SIG-M5 treated with dmso at 0.1 percent for 504 hours (cell line): ENCODE measurements at regions not wholly inside any gene's neighbourhood (a gene's known extent, or its start where the extent isn't known, plus 50 kb on each side); places are given as distances from the start of the nearest gene placed in this dataset.

Experiments
- DNase-seq: peaks from one replicate; lab custom pipeline; 2025; ENCODE audit not compliant: unreplicated experiment; lab: John Stamatoyannopoulos, UW

- no peak for DNase-seq
These were observed 99.7 kb upstream of the WLS start for GRCh38 chr1:68332041-68332440.

DNA sequence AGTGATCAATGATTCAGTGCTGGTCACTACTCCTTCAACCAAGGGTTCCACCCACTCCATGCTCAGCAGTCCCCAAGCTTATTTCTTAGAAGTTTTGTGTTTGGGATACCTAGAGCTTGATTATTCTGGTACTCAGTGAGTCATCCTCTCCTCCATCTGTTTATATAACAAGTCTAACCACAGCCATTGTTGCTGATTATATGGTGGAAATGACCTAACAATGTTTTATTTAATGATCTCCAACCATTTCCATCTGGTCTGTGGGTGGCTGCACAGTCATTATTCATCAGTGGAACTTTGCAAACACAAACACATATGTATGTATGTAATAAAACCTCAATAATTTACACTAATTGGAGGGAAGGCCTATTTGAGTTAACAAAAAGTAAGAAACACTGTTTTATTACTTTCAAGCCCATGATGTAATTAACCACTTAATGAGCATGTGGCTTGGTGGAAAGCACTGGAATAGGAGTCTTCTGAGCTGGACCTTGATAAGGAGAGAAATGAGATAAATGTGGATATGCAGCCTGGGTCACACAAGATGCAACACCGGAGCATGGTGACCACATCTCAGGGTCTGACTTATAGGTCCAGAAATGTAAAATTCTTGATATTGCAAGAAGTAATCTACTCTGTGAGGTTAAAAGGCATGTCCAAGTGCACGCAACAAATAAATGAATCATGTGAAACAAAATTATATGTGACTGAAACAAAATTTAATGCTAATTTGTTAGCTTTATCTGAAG lies 99.0 kb upstream of the WLS start:
- DNase-seq: no peak

- no peak for DNase-seq
These were observed 98.1 kb upstream of the WLS start for GRCh38 chr1:68330391-68330790.

GRCh38 chr1:68329096-68329835 lies 96.9 kb upstream of the WLS start:
- no peak for DNase-seq

GRCh38 chr1:68328490-68328889 lies 96.2 kb upstream of the WLS start:
- no peak for DNase-seq

- no peak for DNase-seq
These were observed 95.1 kb upstream of the WLS start for GRCh38 chr1:68327414-68327813.

- DNase-seq: no peak
These were observed 94.2 kb upstream of the WLS start for GRCh38 chr1:68326481-68326880.

GRCh38 chr1:68324316-68324715 lies 92.0 kb upstream of the WLS start:
- DNase-seq: no peak

GRCh38 chr1:68322837-68323687 lies 90.7 kb upstream of the WLS start:
- no peak for DNase-seq

DNA sequence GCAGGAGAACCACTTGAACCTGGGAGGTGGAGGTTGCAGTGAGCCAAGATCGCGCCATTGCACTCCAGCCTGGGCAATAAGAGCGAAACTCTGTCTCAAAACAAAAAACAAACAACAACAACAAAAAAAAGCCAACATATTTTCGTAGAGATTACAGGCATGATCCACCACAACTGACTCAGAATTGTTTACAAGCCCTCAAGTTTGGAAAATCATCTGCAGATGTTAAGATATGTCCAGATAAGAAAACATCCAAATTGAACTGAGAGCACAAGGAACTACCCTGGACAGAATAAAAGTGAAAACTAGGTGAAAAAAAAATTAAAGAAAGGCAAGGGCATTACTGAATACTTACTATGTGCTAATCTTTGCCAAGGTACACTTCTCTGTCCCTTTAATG lies 89.8 kb upstream of the WLS start:
- DNase-seq: no peak

- DNase-seq: no peak
These were observed 88.9 kb upstream of the WLS start for GRCh38 chr1:68321084-68321685.

- DNase-seq: no peak
These were observed 88.0 kb upstream of the WLS start for GRCh38 chr1:68320349-68320748.

DNA sequence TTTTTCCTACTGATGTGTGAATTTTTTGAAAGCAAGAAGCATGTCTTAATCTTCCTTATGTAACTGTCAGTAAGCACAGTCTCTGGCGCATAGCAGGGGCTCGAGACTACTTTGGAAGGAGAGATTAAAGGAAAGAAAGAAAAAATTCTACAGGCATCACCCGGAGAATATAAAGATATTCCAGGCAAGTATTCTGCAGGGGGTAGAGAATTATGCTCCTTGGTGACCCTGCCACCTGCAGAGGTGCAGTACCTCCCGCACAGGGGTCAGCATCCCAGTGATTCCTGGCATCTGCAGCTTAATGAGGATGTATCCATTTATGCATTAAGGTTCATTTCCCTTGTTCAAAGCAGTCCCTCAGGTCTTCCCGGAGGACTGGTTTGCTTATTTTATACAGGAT lies 87.6 kb upstream of the WLS start:
- DNase-seq: no peak

- DNase-seq: no peak
These were observed 85.2 kb upstream of the WLS start for GRCh38 chr1:68317543-68317942.

DNA sequence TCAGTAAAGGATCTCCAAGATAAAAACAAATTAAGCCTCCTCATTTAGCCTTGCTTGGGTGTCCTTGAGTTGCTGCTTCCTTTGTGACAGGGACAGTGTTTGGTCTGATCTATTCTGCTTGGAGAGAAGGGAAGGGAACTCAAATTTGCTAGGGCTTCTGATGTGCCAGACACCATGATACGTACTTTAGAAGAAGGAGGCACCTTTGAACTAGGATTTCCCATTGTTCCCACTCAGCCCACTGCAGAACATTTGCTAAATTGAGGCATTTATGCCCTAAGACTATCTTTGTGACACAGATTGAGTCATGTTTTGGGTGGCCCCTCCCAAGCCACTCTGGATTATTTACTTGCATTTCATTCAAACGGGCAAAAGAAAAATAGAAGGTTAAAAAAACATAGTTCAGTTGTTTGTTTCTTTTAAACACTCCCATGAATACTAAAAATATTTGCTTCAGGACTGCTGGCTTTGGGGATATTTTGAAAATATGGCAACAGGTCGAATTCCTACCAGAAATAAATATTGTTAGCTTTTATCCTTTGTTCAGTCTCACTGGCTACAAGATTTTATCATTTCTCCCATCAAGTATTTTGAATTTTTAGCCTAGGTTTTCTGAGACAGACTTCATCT lies 81.9 kb upstream of the WLS start:
- DNase-seq: no peak

GRCh38 chr1:68313735-68314134 lies 81.4 kb upstream of the WLS start:
- no peak for DNase-seq

GRCh38 chr1:68308034-68308433 lies 75.7 kb upstream of the WLS start:
- DNase-seq: no peak

DNA sequence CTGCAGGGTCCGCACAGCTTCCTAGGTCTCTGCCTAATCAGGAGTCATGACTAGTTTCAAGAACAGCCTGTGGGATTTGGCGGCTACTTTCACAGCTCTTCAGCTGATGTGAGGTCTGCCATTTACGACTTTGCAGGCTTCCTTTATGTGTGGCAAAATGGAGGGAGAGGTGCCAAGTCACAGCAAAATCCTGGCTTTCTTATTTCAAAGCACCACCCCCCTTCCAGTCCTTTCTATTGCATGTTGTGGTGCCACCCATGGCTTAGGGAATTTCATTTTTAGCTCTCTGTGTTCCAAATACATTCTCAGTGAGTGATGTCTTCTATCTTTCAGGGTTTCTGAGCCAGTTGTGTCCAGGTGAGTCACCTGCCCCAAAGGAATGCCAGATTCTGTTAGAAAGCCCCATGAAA lies 75.1 kb upstream of the WLS start:
- DNase-seq: no peak

- DNase-seq: no peak
These were observed 69.2 kb upstream of the WLS start for GRCh38 chr1:68301471-68302001.

DNA sequence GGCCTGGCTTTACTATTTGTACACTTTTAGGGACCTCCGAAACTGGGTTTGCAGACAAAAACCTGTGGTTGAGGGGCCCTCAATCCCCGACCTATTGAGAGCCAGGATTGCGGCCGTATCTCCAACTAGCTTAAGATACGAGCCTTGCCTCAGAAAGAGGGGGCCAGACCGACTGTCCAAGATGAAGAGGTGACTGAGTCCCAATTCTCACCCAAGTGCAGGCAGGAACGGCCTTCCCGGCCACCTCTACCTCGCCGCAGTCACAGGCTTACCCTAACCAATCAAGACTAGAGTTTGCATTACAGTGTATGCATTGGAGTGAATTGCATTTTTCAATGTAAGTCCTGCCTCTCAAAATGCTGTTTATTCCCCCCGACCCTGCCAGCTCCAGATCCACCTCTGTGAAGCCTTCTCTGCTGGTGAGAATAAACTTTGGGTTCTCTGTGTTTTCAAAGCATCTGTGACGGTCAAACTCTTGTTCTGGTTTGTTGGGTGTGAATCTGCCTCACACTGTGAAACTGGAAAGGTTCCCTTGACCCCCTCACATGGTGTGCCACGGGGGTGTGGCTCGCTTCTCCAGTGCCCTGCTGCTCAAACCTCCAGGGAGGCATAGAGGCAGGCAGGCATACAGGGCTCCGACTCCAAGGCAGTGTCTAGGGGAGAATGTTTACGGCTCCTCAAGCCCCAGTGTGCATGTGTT lies 62.2 kb upstream of the WLS start:
- DNase-seq: no peak
